ENCODE measurements at regions not wholly inside any gene's neighbourhood (a gene's known extent, or its start where the extent isn't known, plus 50 kb on each side); places are given as distances from the start of the nearest gene placed in this dataset.

GRCh38 chr12:73185403-73185802, 913.2 kb downstream of the TRHDE start:
- no peaks in the 10 kb centered on the region for H3K36me3 ChIP-seq
- 83 to 96% (median 86%) methylated on average over 1 of the region's 1 CpG for WGBS, 5 donors
- H3K9me3 ChIP-seq = peaks cover 3 to 35% (median 22%) of the 10 kb centered on the region in 4 donors

GRCh38 chr12:73186272-73186671, 914.1 kb downstream of the TRHDE start:
- Histone ChIP-seq H3K27me3 (no peaks in the 10 kb centered on the region), H3K36me3 (no peaks in the 10 kb centered on the region), H3K4me1 (no peaks in the 10 kb centered on the region), H3K9me3 (peaks cover 3 to 33% (median 22%) of the 10 kb centered on the region in 4 donors), H3K4me3 (no peak overlapping the region), H3K27ac (no peak overlapping the region)
- TF ChIP-seq EP300 (IDR thresholded peaks at IDR 0.05) (no peak), CTCF (IDR thresholded peaks at IDR 0.05) (no peak), POLR2A (IDR thresholded peaks at IDR 0.05) (no peak), POLR2AphosphoS5 (IDR thresholded peaks at IDR 0.05) (no peak)
- intact Hi-C loops (cut with DNase I; ENCODE audit: low total_unique reads) = no loop called here
- 57 to 72% (median 64%) methylated on average over 2 of the region's 2 CpGs for WGBS, 5 donors
- DNase-seq = no peak

More at GRCh38 chr12:73185403-73185802, 913.2 kb downstream of the TRHDE start:
- Histone ChIP-seq H3K4me1 (no peaks in the 10 kb centered on the region), H3K27me3 (no peaks in the 10 kb centered on the region), H3K27ac (no peak overlapping the region), H3K4me3 (no peak overlapping the region)
- intact Hi-C loops (cut with DNase I; ENCODE audit: low total_unique reads) = no loop called here
- no peak for TF ChIP-seq POLR2A (IDR thresholded peaks at IDR 0.05)
- no peak for TF ChIP-seq POLR2AphosphoS5 (IDR thresholded peaks at IDR 0.05)
- no peak for TF ChIP-seq CTCF (IDR thresholded peaks at IDR 0.05)
- TF ChIP-seq EP300 (IDR thresholded peaks at IDR 0.05) = no peak
- no peak for DNase-seq

- no peak overlapping the region for H3K4me3 ChIP-seq
- H3K27me3 ChIP-seq = no peaks in the 10 kb centered on the region
- H3K4me1 ChIP-seq = no peaks in the 10 kb centered on the region
- intact Hi-C loops (cut with DNase I; ENCODE audit: low total_unique reads) = no loop called here
- no peak for DNase-seq
- no peaks in the 10 kb centered on the region for H3K36me3 ChIP-seq
- TF ChIP-seq EP300 (IDR thresholded peaks at IDR 0.05) (no peak), CTCF (IDR thresholded peaks at IDR 0.05) (no peak), POLR2A (IDR thresholded peaks at IDR 0.05) (no peak), POLR2AphosphoS5 (IDR thresholded peaks at IDR 0.05) (no peak)
- H3K27ac ChIP-seq = no peak overlapping the region
- peaks cover 3 to 31% (median 22%) of the 10 kb centered on the region in 4 donors for H3K9me3 ChIP-seq
- WGBS, 5 donors = 81 to 94% (median 89%) methylated on average over 1 of the region's 1 CpG
Measured at GRCh38 chr12:73187765-73188164, 915.6 kb downstream of the TRHDE start.

GRCh38 chr12:73210548-73211204, 938.5 kb downstream of the TRHDE start:
- DNase-seq = no peak
- Histone ChIP-seq H3K27ac (no peak overlapping the region), H3K9me3 (peaks cover 0 to 4% (median 0%) of the 10 kb centered on the region in 4 donors), H3K4me3 (no peak overlapping the region), H3K36me3 (no peaks in the 10 kb centered on the region), H3K27me3 (no peaks in the 10 kb centered on the region), H3K4me1 (no peaks in the 10 kb centered on the region)
- TF ChIP-seq EP300 (IDR thresholded peaks at IDR 0.05) = no peak
- TF ChIP-seq CTCF (IDR thresholded peaks at IDR 0.05) = no peak
- TF ChIP-seq POLR2A (IDR thresholded peaks at IDR 0.05) = no peak
- TF ChIP-seq POLR2AphosphoS5 (IDR thresholded peaks at IDR 0.05) = no peak
- intact Hi-C loops (cut with DNase I; ENCODE audit: low total_unique reads) = no loop called here
- WGBS, 5 donors = 62 to 76% (median 72%) methylated on average over 5 of the region's 5 CpGs
